ENCODE measurements at regions not wholly inside any gene's neighbourhood (a gene's known extent, or its start where the extent isn't known, plus 50 kb on each side); places are given as distances from the start of the nearest gene placed in this dataset.

DNA sequence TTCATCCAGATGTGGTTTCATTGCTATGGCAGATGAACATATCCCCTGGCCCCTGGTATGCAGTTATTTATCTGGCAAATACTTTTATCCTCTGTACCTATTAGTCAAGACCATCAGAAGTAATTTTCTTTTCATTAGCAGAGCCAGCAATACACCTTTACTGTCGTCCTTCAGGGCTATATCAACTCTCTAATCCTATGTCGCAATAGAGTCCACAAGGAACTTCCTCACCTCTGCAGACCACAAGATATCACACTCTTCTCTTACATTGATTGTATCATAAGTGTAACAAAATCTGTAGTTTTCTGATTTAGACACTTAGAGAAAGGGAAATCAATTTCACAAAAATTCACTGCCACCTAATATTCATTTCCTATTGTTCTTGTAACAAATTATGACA lies 252.9 kb upstream of the DCC start:
- no peak overlapping the region for H3K27ac ChIP-seq
- TF ChIP-seq, protein P1, sequence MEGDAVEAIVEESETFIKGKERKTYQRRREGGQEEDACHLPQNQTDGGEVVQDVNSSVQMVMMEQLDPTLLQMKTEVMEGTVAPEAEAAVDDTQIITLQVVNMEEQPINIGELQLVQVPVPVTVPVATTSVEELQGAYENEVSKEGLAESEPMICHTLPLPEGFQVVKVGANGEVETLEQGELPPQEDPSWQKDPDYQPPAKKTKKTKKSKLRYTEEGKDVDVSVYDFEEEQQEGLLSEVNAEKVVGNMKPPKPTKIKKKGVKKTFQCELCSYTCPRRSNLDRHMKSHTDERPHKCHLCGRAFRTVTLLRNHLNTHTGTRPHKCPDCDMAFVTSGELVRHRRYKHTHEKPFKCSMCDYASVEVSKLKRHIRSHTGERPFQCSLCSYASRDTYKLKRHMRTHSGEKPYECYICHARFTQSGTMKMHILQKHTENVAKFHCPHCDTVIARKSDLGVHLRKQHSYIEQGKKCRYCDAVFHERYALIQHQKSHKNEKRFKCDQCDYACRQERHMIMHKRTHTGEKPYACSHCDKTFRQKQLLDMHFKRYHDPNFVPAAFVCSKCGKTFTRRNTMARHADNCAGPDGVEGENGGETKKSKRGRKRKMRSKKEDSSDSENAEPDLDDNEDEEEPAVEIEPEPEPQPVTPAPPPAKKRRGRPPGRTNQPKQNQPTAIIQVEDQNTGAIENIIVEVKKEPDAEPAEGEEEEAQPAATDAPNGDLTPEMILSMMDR (conservative IDR thresholded peaks at IDR 0.05), result no peak
- TF ChIP-seq ZFX (IDR thresholded peaks at IDR 0.05), result no peak

DNA sequence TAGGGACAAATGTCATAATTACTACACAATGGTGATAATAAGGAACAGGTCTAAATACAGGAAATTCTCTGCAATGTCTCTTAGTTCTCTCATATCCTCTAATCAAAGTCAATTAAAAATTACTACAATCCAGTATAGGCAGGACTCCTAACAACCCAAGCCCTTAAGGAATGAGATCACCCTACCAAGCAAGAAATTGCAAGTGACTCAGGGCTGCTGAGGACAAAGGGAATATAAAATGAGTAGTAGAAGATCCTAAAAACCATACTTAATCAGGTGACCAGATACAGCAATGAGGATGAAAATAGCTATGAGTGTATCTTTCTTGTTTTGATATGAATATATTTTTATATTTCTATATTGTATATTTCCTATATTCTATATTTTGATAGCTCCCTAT lies 250.0 kb upstream of the DCC start:
- H3K27ac ChIP-seq, result no peak overlapping the region
- TF ChIP-seq, protein P1 (conservative IDR thresholded peaks at IDR 0.05), result no peak
- TF ChIP-seq ZFX (IDR thresholded peaks at IDR 0.05), result no peak

DNA sequence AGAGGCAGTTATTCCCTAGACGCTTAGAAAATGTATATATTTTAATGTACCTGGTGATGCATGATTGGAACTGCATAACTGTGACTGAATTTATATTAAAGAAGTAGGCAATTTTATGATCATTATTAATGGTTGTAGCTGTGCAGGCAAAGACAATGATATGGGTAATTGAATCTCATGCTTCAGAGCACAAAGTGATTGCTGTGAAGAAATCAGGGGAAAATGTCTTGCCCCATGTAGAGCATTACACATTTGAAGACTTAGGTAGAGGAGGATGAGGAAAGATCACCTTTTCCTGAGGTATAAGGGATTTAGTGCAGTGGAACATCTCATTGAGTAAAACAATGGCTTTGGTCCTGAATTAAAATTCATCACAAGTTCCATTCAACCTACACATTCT lies 246.8 kb upstream of the DCC start:
- no peak overlapping the region for H3K27ac ChIP-seq
- no peak for TF ChIP-seq ZFX (IDR thresholded peaks at IDR 0.05)
- TF ChIP-seq, protein P1 (conservative IDR thresholded peaks at IDR 0.05), result no peak

DNA sequence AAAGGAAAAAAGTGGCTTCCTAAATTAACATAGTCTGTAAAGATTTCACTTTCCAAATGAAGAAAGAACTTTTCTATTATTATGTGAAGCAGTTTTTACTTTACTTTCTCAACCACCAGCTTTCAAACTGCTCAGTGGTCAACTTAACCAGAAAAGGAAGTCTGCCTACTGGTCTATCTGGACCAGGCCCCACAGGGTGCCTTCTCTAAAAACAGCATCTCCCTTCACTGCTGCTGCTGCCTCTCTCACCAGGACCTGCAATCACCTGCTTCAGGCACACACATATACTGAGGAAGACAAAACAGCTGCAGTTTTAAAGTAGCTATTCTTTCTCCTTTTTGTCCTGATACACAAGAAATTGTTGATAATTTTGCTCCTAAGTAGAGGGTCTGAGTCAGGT lies 221.3 kb upstream of the DCC start:
- H3K27ac ChIP-seq, result no peak overlapping the region

DNA sequence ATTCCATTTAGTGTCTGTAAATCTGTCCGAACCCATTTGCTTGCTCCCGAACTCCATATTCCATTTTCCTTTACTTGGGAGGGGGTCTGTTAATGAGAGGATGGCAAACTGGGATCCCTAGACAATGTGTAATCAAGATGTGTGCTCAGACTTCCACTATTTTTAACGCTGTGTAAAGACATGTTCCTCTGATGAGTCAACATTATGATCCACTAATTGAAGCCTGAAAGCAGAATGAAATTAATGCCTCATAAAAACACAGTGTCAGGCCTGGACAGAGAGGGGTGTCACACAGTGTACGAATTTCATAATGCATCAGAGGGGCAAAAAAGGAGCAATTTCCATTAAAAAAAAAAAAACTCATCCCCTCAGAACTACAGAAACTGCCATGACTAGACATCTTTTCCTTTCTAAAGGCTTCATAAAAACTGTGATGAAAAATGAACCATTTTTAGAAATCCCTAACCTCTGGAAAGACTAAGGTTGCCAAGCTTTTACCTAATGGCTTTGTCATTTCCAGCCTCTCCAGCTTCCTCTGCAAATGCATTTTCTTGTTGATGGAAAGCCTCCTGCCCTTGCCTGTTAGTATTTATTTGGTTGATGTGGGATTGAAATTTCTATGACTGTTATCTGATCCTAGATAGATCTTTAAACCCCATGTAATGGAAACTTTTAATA lies 209.2 kb upstream of the DCC start:
- no peak for TF ChIP-seq ZFX (IDR thresholded peaks at IDR 0.05)
- TF ChIP-seq, protein P1 (conservative IDR thresholded peaks at IDR 0.05), result no peak
- no peak overlapping the region for H3K27ac ChIP-seq

More for the DNA sequence above, 221.3 kb upstream of the DCC start:
- TF ChIP-seq, protein P1 (conservative IDR thresholded peaks at IDR 0.05), result no peak
- no peak for TF ChIP-seq ZFX (IDR thresholded peaks at IDR 0.05)

DNA sequence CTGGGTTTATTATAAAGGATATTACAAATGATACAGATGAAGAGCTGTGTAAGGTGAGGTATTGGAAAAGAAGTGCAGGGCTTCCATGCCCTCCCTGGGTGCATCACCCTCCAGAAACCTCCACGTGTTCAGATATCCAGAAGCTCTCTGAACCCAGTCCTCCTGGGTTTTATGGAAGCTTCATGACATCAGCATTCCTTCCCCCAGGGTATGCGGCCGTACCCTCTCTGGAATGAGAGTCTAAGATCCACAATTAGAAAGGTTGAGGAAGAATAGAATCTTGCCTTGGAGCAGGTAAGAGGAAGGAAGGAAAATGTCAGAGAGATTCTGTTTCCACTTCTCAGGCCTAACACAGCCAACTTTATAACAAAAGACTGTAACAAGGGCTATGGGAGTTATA lies 208.2 kb upstream of the DCC start:
- no peak overlapping the region for H3K27ac ChIP-seq
- TF ChIP-seq ZFX (IDR thresholded peaks at IDR 0.05), result no peak
- TF ChIP-seq, protein P1 (conservative IDR thresholded peaks at IDR 0.05), result no peak

DNA sequence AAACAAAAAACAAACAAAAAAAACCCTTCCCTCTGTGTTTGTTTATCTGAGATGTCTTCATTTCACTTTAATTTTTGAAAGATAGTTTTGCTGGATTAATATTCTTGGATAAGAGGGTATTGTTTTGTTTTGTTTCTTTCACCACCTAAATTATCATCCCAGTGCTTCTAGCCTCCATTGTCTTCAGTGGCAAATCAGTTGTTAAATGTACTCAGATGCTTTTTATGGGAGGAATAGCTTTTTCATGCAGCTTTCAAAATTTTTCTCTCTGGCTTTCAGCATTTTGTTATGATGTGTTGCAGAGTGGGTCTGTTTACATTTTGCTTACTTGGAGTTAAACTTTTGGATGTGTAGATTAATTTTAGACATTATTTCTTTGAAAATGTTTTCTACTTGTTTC lies 203.5 kb upstream of the DCC start:
- no peak for TF ChIP-seq ZFX (IDR thresholded peaks at IDR 0.05)
- TF ChIP-seq, protein P1 (conservative IDR thresholded peaks at IDR 0.05), result no peak
- no peak overlapping the region for H3K27ac ChIP-seq

All from C4-2B (cell line).